Neural progenitor cell (in vitro differentiated cells): ENCODE measurements at regions not wholly inside any gene's neighbourhood (a gene's known extent, or its start where the extent isn't known, plus 50 kb on each side); places are given as distances from the start of the nearest gene placed in this dataset.

ENCODE experiments used
- DNase-seq: peaks from one replicate; pipeline ENCODE4 v3.0.0-alpha.2; 2016; ENCODE audit warnings: low spot score
- H2AFZ ChIP-seq: fragments of 200-600 bp; sonication (generic); replicated peaks from 2 replicates; pipeline ENCODE4 v1.6.1; 2016; ENCODE audit warnings: antibody characterized with exemption
- H3F3A ChIP-seq: fragments of 200-600 bp; sonication (generic); 2 replicates; pipeline ENCODE4 v1.6.1; 2016; ENCODE audit warnings: antibody characterized with exemption, low read depth
- H3K27ac ChIP-seq: fragments of 200-600 bp; sonication (generic); 2 replicates; pipeline ENCODE4 v1.5.1; 2016; ENCODE audit warnings: mild to moderate bottlenecking
- H3K27me3 ChIP-seq: fragments of 200-600 bp; sonication (generic); 2 replicates; pipeline ENCODE4 v1.6.1; 2016; ENCODE audit warnings: mild to moderate bottlenecking, moderate library complexity
- H3K36me3 ChIP-seq: fragments of 200-600 bp; sonication (generic); 2 replicates; pipeline ENCODE4 v1.5.1; 2016
- H3K4me1 ChIP-seq: fragments of 200-600 bp; sonication (generic); 2 replicates; pipeline ENCODE4 v1.6.1; 2016; ENCODE audit warnings: mixed run types
- H3K4me2 ChIP-seq: fragments of 200-600 bp; sonication (generic); 2 replicates; pipeline ENCODE4 v1.6.1; 2016
- H3K4me3 ChIP-seq: fragments of 200-600 bp; sonication (generic); 2 replicates; pipeline ENCODE4 v1.5.1; 2016
- H3K79me2 ChIP-seq: fragments of 200-600 bp; sonication (generic); 2 replicates; pipeline ENCODE4 v1.6.1; 2016; ENCODE audit warnings: low read depth
- H3K9ac ChIP-seq: fragments of 200-600 bp; sonication (generic); 2 replicates; pipeline ENCODE4 v1.6.1; 2016
- H3K9me3 ChIP-seq: fragments of 200-600 bp; sonication (generic); 2 replicates; pipeline ENCODE4 v1.5.1; 2016; ENCODE audit warnings: low read depth
- H4K20me1 ChIP-seq: fragments of 200-600 bp; sonication (generic); 2 replicates; pipeline ENCODE4 v1.6.1; 2016; ENCODE audit warnings: low read depth
- H3K27ac Mint-ChIP-seq: 3 replicates; pipeline ENCODE4 v1.8.0; 2021; ENCODE audit warnings: mixed read lengths
- H3K27me3 Mint-ChIP-seq: 2 replicates; pipeline ENCODE4 v1.8.0; 2022; ENCODE audit warnings: low read depth, mild to moderate bottlenecking, inconsistent platforms, moderate library complexity, mixed read lengths; ENCODE audit not compliant: insufficient read depth
- H3K36me3 Mint-ChIP-seq: 3 replicates; pipeline ENCODE4 v1.8.0; 2021; ENCODE audit warnings: mixed read lengths
- H3K4me1 Mint-ChIP-seq: 3 replicates; pipeline ENCODE4 v1.8.0; 2021; ENCODE audit warnings: mixed read lengths
- H3K4me3 Mint-ChIP-seq: 3 replicates; pipeline ENCODE4 v1.8.0; 2021; ENCODE audit warnings: mild to moderate bottlenecking, moderate library complexity, mixed read lengths
- H3K9me3 Mint-ChIP-seq: 3 replicates; pipeline ENCODE4 v1.8.0; 2020; ENCODE audit warnings: mixed read lengths
- CTCF ChIP-seq: fragments of 200-600 bp; sonication (generic); IDR thresholded peaks from 2 replicates; pipeline ENCODE4 v1.5.1; 2017; ENCODE audit warnings: antibody characterized with exemption, mild to moderate bottlenecking
- EZH2 ChIP-seq: fragments of 200-600 bp; sonication (generic); IDR thresholded peaks from 2 replicates; pipeline ENCODE4 v1.6.1; 2017; ENCODE audit warnings: antibody characterized with exemption, mild to moderate bottlenecking, moderate library complexity
- EZH2phosphoT487 ChIP-seq: fragments of 200-600 bp; sonication (generic); IDR thresholded peaks from 2 replicates; pipeline ENCODE4 v1.6.1; 2017; ENCODE audit warnings: antibody characterized with exemption

DNA sequence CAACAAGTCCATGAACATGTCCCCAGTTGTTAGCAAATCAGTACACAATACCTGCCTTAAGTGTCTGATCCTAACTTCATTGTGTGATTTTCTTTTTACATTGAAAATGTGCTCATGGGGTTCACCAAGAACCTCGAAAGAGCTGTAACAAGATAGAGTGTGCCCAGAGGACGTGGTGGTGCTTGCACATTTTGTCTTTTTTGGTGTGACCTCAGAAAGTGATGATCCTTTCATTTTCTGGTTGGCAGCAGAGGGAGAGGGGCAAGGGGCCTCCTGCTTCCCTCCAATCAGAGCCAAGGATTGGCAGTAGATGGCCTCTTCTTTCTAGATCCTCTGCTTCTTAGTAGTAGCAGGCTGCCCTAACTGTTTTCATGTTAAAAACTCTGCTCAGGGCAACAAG is 176.4 kb downstream of the OPA1 start:
- no peak overlapping the region for H2AFZ ChIP-seq
- peaks cover 43% of the 10 kb centered on the region for H3K4me1 Mint-ChIP-seq

GRCh38 chr3:193771011-193771652 is 178.1 kb downstream of the OPA1 start:
- peaks cover 48% of the 10 kb centered on the region for H3K4me1 ChIP-seq
- TF ChIP-seq EZH2 (no peak), EZH2phosphoT487 (no peak)
- H3F3A ChIP-seq: peaks cover 46% of the 10 kb centered on the region
- H4K20me1 ChIP-seq: no peaks in the 10 kb centered on the region
- no peak overlapping the region for H3K27ac ChIP-seq
- no peaks in the 10 kb centered on the region for H3K9me3 ChIP-seq
- H3K36me3 Mint-ChIP-seq: no peaks in the 10 kb centered on the region
- no peak for DNase-seq
- peaks cover 60% of the 10 kb centered on the region for H3K4me1 Mint-ChIP-seq
- H3K4me3 Mint-ChIP-seq: no peak overlapping the region
- H3K27me3 ChIP-seq: peaks cover 23% of the 10 kb centered on the region
- no peak overlapping the region for H3K4me3 ChIP-seq
- no peak overlapping the region for H3K27ac Mint-ChIP-seq
- H3K4me2 ChIP-seq: peak overlapping the region; percentile 44
- H2AFZ ChIP-seq: no peak overlapping the region
- H3K79me2 ChIP-seq: no peaks in the 10 kb centered on the region
- no peaks in the 10 kb centered on the region for H3K9me3 Mint-ChIP-seq
- H3K9ac ChIP-seq: no peak overlapping the region
- peaks cover 69% of the 10 kb centered on the region for H3K27me3 Mint-ChIP-seq
- H3K36me3 ChIP-seq: no peaks in the 10 kb centered on the region

More for the DNA sequence above, 176.4 kb downstream of the OPA1 start:
- H3K9ac ChIP-seq: no peak overlapping the region
- Mint-ChIP-seq H3K27ac (no peak overlapping the region), H3K36me3 (no peaks in the 10 kb centered on the region), H3K27me3 (peaks cover 64% of the 10 kb centered on the region), H3K4me3 (no peak overlapping the region), H3K9me3 (peaks cover 5% of the 10 kb centered on the region)
- H4K20me1 ChIP-seq: no peaks in the 10 kb centered on the region
- no peaks in the 10 kb centered on the region for H3K36me3 ChIP-seq
- no peak overlapping the region for H3K4me2 ChIP-seq
- DNase-seq: no peak
- no peaks in the 10 kb centered on the region for H3K9me3 ChIP-seq
- H3K27ac ChIP-seq: no peak overlapping the region
- H3K27me3 ChIP-seq: peaks cover 19% of the 10 kb centered on the region
- no peak overlapping the region for H3K4me3 ChIP-seq
- H3F3A ChIP-seq: peaks cover 29% of the 10 kb centered on the region
- no peaks in the 10 kb centered on the region for H3K79me2 ChIP-seq
- peaks cover 31% of the 10 kb centered on the region for H3K4me1 ChIP-seq
- TF ChIP-seq CTCF: no peak
- no peak for TF ChIP-seq EZH2
- no peak for TF ChIP-seq EZH2phosphoT487

- Histone ChIP-seq H3K36me3 (no peaks in the 10 kb centered on the region), H3K4me2 (peak overlapping the region; percentile 44), H3K27ac (peak overlapping the region; percentile 14), H3K27me3 (peaks cover 23% of the 10 kb centered on the region), H3K79me2 (no peaks in the 10 kb centered on the region), H3K9ac (no peak overlapping the region), H3K9me3 (no peaks in the 10 kb centered on the region), H3F3A (peaks cover 53% of the 10 kb centered on the region), H3K4me1 (peaks cover 55% of the 10 kb centered on the region), H2AFZ (no peak overlapping the region), H3K4me3 (no peak overlapping the region), H4K20me1 (no peaks in the 10 kb centered on the region)
- H3K27me3 Mint-ChIP-seq: peaks cover 71% of the 10 kb centered on the region
- H3K9me3 Mint-ChIP-seq: no peaks in the 10 kb centered on the region
- peaks cover 67% of the 10 kb centered on the region for H3K4me1 Mint-ChIP-seq
- peak; percentile 41 for DNase-seq
- H3K4me3 Mint-ChIP-seq: peak overlapping the region; percentile 37
- H3K27ac Mint-ChIP-seq: peak overlapping the region; percentile 16
- no peaks in the 10 kb centered on the region for H3K36me3 Mint-ChIP-seq
- no peak for TF ChIP-seq CTCF
- no peak for TF ChIP-seq EZH2
- TF ChIP-seq EZH2phosphoT487: no peak
These were observed 178.8 kb downstream of the OPA1 start for GRCh38 chr3:193771653-193772421.

- peaks cover 72% of the 10 kb centered on the region for H3K4me1 Mint-ChIP-seq
- Histone ChIP-seq H3F3A (peaks cover 58% of the 10 kb centered on the region), H3K4me1 (peaks cover 60% of the 10 kb centered on the region), H3K79me2 (no peaks in the 10 kb centered on the region), H3K9me3 (no peaks in the 10 kb centered on the region), H2AFZ (no peak overlapping the region), H4K20me1 (no peaks in the 10 kb centered on the region), H3K4me3 (no peak overlapping the region), H3K27me3 (peaks cover 23% of the 10 kb centered on the region), H3K27ac (no peak overlapping the region), H3K4me2 (peak overlapping the region; percentile 63), H3K36me3 (no peaks in the 10 kb centered on the region), H3K9ac (no peak overlapping the region)
- H3K36me3 Mint-ChIP-seq: no peaks in the 10 kb centered on the region
- peak overlapping the region; percentile 16 for H3K27ac Mint-ChIP-seq
- H3K27me3 Mint-ChIP-seq: peaks cover 69% of the 10 kb centered on the region
- no peak for TF ChIP-seq EZH2
- H3K9me3 Mint-ChIP-seq: no peaks in the 10 kb centered on the region
- DNase-seq: peak; percentile 95
- no peak overlapping the region for H3K4me3 Mint-ChIP-seq
These were observed 179.4 kb downstream of the OPA1 start for GRCh38 chr3:193772422-193772763.
